Left cardiac atrium (tissue), 4 donors: ENCODE measurements at regions not wholly inside any gene's neighbourhood (a gene's known extent, or its start where the extent isn't known, plus 50 kb on each side); places are given as distances from the start of the nearest gene placed in this dataset.

Experiments used
- ATAC-seq, 2 donors: fragments of 200-7000 bp; cut with Tn5 transposase; one replicate each; pipeline ENCODE4 v1.9.1; 2020; ENCODE audit warnings: mild to moderate bottlenecking in 2 of 2, moderate library complexity in 2 of 2
- DNase-seq: peaks from one replicate; pipeline ENCODE4 v3.0.0-alpha.2; 2020
- intact Hi-C, 2 donors: fragments of 100-400 bp; cut with DNase I; formaldehyde crosslinking; loops; one replicate each; pipeline versions ENCODE4 v1.14.1 to v1.15.1; 2022 to 2023
- donor health status: DM: no; HTN: yes; CAD: no.
- donor health status: DM: no; HTN: yes; CAD: no; lungs with severe emphysema.
- donor health status: DM: yes; HTN: yes; CAD: no.
- donor health status: Dilated cardiomyopathy.

GRCh38 chr9:79224672-79225433 lies 346.9 kb upstream of the TLE4 start:
- no peak for DNase-seq
- ATAC-seq, result peak in 1 of 2 donors; percentile 12
- intact Hi-C loops, result no loop called here

GRCh38 chr9:79233542-79233941 lies 338.2 kb upstream of the TLE4 start:
- ATAC-seq (no peak), DNase-seq (no peak)
- intact Hi-C loops, result no loop called here

GRCh38 chr9:79236466-79236865 lies 335.3 kb upstream of the TLE4 start:
- ATAC-seq (no peak), DNase-seq (no peak)
- intact Hi-C loops, result no loop called here

GRCh38 chr9:79237861-79238260 lies 333.9 kb upstream of the TLE4 start:
- DNase-seq (no peak), ATAC-seq (no peak)
- intact Hi-C loops, result no loop called here

GRCh38 chr9:79240774-79241173 lies 331.0 kb upstream of the TLE4 start:
- no peak for ATAC-seq
- no peak for DNase-seq
- intact Hi-C loops, result no loop called here

- DNase-seq (no peak), ATAC-seq (no peak)
- intact Hi-C loops, result no loop called here
These were observed 329.3 kb upstream of the TLE4 start for GRCh38 chr9:79242489-79242888.

- ATAC-seq, result no peak
- intact Hi-C loops, result no loop called here
- no peak for DNase-seq
These were observed 325.6 kb upstream of the TLE4 start for GRCh38 chr9:79246170-79246569.

- DNase-seq, result no peak
- intact Hi-C loops, result no loop called here
- ATAC-seq, result no peak
These were observed 324.7 kb upstream of the TLE4 start for GRCh38 chr9:79247021-79247420.

- ATAC-seq, result no peak
These were observed 321.0 kb upstream of the TLE4 start for GRCh38 chr9:79250806-79251205.

GRCh38 chr9:79254900-79255650 lies 316.7 kb upstream of the TLE4 start:
- intact Hi-C loops, result no loop called here
- no peak for ATAC-seq
- no peak for DNase-seq

More at GRCh38 chr9:79250806-79251205, 321.0 kb upstream of the TLE4 start:
- DNase-seq, result no peak
- intact Hi-C loops, result no loop called here

- no peak for DNase-seq
- no peak for ATAC-seq
- intact Hi-C loops, result no loop called here
These were observed 316.0 kb upstream of the TLE4 start for GRCh38 chr9:79255651-79256260.

- peak in 1 of 2 donors; percentile 40 for ATAC-seq
- no peak for DNase-seq
- intact Hi-C loops, result no loop called here
These were observed 315.0 kb upstream of the TLE4 start for GRCh38 chr9:79256691-79257213.

- intact Hi-C loops, result no loop called here
- no peak for DNase-seq
- peak in 1 of 2 donors; percentile 60 for ATAC-seq
These were observed 314.5 kb upstream of the TLE4 start for GRCh38 chr9:79257228-79257781.

GRCh38 chr9:79257790-79258351 lies 313.9 kb upstream of the TLE4 start:
- intact Hi-C loops, result no loop called here
- ATAC-seq, result no peak
- no peak for DNase-seq

- no peak for DNase-seq
- ATAC-seq, result no peak
- intact Hi-C loops, result no loop called here
These were observed 311.9 kb upstream of the TLE4 start for GRCh38 chr9:79259858-79260257.

GRCh38 chr9:79263628-79264027 lies 308.1 kb upstream of the TLE4 start:
- ATAC-seq (no peak), DNase-seq (no peak)
- intact Hi-C loops, result no loop called here

GRCh38 chr9:79264041-79264440 lies 307.7 kb upstream of the TLE4 start:
- ATAC-seq, result no peak
- intact Hi-C loops, result no loop called here
- DNase-seq, result no peak

GRCh38 chr9:79264511-79265355 lies 307.0 kb upstream of the TLE4 start:
- no peak for ATAC-seq
- DNase-seq, result no peak
- intact Hi-C loops, result no loop called here

- no peak for DNase-seq
- ATAC-seq, result no peak
- intact Hi-C loops, result no loop called here
These were observed 304.8 kb upstream of the TLE4 start for GRCh38 chr9:79266986-79267385.
